GM19397 (cell line): ENCODE measurements at regions not wholly inside any gene's neighbourhood (a gene's known extent, or its start where the extent isn't known, plus 50 kb on each side); places are given as distances from the start of the nearest gene placed in this dataset.

Experiments used
- ATAC-seq: cut with Tn5 transposase; IDR thresholded peaks from one replicate; pipeline ENCODE4 v1.9.1; 2021; ENCODE audit warnings: mild to moderate bottlenecking, moderate library complexity; ENCODE audit not compliant: unreplicated experiment

- no peak for ATAC-seq
Measured at GRCh38 chr5:54774281-54775170, 210.9 kb downstream of the ESM1 start.

GRCh38 chr5:54772684-54773083, 212.7 kb downstream of the ESM1 start:
- no peak for ATAC-seq

DNA sequence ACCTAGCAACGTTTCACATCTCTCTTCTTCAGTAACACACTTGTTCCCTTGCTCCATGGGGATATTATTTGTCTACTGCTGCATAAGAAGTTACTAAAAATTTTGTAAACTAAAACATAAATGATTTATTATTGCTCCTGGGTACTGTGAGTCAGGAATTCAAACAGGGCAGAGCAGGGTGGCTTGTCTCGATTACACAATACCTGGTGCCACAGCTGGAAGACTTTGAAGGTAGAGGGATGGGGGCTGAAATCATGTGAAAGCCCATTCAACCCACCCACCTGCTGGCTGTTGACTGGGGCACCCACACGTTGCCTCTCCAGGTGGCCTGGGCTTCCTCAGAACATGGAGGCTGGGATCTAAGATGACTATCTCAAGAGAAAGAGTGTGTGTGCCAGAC, 213.2 kb downstream of the ESM1 start:
- no peak for ATAC-seq

DNA sequence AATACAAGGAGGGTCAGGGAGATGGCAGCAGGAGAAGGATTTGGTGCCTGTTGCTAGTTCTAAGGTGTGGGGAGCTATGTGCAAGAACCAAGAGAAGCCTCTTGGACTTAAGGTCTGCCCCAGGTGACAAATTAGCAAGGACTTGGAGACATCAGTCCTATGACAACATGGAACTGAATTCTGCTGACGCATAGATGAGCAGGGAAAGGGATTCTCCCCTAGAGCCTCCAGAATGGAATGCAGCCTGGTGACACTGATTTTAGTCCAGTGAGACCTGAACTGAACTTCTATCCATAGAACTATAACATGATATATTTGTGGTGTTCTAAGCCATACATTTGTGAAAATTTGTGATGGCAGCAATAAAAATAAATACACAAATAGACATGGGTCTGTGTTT, 215.6 kb downstream of the ESM1 start:
- ATAC-seq = no peak

DNA sequence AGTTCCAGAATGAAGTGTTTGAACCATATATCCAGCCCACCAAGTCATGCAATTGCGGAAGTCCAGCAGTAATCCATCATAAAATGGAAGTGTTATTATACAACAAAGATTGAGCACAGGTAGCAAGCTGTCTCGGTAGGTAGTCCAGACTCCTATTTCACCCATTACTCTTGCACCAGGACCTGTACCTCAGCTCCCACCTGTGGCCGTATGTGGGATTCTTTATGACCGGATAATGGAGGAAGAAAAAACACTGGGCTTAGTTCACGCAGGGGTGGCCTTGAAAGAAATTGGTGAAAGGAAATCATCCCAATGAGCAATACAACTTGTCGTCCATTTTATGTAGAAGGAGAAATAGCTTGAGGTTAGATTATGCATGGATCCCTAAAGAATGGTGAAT, 216.3 kb downstream of the ESM1 start:
- ATAC-seq = no peak

GRCh38 chr5:54766748-54767147, 218.6 kb downstream of the ESM1 start:
- no peak for ATAC-seq

- ATAC-seq = no peak
Measured at GRCh38 chr5:54765165-54766028, 220.0 kb downstream of the ESM1 start.

DNA sequence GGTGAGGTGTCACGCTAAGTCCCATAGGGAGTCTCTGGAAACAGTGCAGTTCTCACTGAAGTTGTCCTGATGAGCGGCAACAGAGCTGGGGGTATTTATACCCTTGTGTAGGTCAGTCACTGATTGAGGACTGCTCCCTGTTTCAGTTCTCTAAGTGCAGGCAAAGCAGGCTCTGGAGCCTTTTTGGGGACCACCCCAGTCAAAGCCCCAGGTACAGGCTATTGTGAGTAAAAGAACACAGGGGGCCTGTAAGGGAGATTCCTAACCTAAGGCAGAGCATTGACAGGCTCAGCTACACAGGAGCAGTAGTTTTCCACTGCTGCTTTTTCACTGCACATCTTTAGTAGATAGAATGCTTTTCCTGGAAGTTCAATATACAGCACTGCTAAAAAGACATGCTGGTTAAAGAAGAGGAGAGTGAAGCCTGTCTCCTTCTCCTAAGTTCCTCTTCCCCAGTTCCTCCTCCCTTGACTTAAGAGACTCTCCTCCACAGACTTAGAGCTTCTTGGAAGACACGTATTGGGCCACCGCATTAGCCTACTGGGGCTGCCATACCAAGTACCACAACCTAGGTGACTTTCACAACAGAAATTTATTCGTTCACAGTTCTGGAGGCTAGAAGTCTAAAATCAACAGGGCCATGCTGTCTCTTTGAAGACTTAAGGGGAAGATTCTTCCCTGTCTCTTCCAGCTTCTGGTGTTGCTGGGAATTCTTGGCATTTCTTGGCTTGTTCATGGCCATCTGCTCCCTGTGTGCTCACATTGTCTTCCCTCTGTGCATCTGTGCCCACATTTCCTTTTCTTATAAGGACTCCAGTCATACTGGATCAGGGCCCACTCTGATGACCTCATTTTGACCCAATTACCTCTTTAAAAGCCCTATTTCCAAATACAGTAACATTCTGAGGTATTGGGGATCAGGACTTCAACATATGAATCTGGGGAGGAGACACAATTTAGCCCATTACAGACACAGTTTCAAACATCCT, 221.0 kb downstream of the ESM1 start:
- no peak for ATAC-seq

GRCh38 chr5:54761213-54761701, 224.1 kb downstream of the ESM1 start:
- no peak for ATAC-seq

DNA sequence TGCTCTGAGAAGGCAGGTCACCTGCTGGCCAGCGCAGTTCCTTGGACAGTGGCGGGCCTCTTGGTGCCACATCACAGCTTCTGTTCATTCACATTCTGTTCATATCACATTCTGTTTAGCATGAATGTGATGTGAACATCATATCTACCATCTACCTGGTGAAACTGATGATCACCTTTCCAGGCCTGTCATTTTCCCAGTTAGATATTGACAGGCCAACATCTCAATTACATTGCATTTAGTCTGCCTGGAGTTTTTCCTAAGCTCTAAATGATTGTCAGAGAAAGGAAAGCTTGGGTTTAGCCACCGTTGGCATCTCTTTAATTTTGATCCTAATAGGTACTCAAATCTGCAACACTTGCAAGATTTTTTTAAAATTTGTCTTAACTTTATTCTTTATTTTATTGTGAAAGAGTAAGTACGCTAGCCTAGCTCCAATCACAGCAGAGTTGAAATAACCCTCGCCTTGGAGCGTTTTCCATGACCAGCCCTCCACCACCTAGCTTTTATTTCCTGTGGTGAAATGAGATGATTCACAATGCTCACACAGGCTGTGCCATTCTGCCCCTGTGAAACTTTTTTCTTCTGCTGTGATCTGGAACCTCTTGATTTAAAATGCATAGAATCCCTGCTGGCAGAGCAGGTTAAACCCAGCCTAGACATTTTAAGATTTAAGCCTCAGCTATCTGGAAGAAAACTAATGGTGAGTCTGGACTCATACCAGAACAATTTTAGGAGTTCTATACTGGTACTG, 225.0 kb downstream of the ESM1 start:
- ATAC-seq = no peak

- no peak for ATAC-seq
Measured at GRCh38 chr5:54758038-54758437, 227.4 kb downstream of the ESM1 start.

DNA sequence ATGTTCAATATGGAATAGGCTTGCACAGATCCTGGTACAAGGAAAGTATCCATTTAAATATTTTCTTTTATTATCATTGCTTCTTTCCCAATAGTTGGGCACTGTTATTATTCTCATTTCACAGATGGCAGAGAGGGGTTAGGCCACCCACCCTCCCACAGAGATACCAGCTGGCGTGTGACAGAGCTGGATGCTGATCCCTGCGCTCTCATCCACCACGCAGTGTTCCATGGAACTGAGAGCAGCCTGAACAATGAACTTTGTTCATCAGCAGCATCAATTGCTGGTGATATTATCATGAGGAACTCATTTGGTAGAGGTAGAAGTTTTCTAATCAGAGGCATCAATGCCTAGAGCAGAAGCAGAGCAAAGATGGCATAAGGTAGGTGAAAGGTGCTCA, 227.9 kb downstream of the ESM1 start:
- ATAC-seq = no peak

DNA sequence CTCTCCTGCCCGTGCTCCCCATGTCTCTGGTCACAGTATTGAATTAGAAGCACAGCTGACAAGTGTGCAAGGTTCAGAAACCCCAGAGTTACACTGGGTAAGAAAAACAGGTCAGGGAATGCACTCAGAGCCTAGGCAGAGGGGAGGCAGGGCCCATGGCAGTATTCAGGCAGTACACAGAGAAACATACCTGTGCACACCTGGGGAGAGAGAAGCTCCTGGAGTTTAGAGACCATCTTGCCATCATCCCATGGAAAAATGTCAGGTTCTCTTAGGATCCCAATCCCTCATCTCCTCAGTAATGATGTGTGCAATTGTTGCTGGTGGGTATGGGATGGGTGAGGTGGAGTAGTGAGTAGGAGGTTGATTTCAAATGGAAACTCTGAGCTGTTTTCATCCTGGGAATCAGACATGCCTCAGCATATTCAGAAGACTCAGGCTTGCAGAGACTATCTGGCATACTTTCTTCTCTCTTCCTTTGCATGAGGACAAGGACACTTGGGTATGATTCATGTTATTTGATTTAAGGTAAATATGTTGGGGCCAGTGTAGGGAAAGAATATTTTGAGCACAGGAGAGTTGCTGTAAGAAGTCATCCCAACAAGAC, 228.5 kb downstream of the ESM1 start:
- no peak for ATAC-seq

- ATAC-seq = no peak
Measured at GRCh38 chr5:54756301-54756700, 229.1 kb downstream of the ESM1 start.

GRCh38 chr5:54754878-54755277, 230.5 kb downstream of the ESM1 start:
- ATAC-seq = no peak

GRCh38 chr5:54754420-54754819, 231.0 kb downstream of the ESM1 start:
- ATAC-seq = no peak

- no peak for ATAC-seq
Measured at GRCh38 chr5:54753753-54754152, 231.6 kb downstream of the ESM1 start.

DNA sequence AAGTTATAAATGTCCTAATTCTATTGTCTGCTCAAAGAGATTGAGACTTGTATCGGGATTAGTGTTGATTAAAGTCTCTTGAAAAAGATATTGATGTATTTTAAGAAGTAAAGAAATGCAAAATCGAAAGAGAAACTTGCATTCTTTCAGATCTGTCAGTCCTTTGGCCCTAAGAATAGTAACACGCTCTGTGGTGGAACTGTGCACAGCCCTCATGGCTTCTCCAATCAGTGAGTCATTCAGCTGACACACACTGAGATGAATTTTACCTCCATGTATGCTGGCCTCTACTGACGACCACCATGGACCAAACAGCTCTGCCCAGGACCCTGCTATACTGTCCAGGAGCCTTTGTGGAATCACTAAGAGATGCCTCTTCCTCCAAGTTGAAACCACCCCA, 232.4 kb downstream of the ESM1 start:
- ATAC-seq = peak; percentile 62

DNA sequence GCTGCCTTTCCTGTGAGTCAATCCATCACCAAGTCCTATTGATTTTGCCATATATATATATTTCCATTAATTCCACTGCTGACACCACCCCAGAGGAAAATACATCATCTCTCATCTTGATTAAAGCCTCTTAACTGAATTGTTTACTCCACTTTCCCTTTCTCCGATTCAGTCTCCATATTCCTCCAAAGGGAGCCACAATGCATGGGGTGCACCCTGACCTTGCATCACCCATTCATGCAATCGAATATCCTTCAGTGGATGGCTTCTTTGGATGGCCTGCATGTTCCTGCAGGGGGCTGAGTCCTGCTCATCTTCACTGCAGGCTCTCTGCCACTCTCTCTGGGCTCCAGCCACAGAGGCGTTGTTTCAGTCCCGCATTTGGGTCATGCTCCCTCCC, 231.0 kb downstream of the SNX18 start:
- no peak for ATAC-seq
